Vagina (tissue), 2 donors: ENCODE measurements at regions not wholly inside any gene's neighbourhood (a gene's known extent, or its start where the extent isn't known, plus 50 kb on each side); places are given as distances from the start of the nearest gene placed in this dataset.

Experiments
- CTCF ChIP-seq, 3 experiments: fragments of 450-650 bp in 2 of 3; fragments of 200-600 bp in 1 of 3; sonication (generic) in 1 of 3; IDR thresholded peaks; one replicate each; pipeline ENCODE4 v1.5.1; 2017 to 2019; ENCODE audit warnings: antibody characterized with exemption in 3 of 3, mild to moderate bottlenecking in 2 of 3, moderate library complexity in 2 of 3
- POLR2A ChIP-seq, 2 donors: fragments of 450-650 bp; IDR thresholded peaks; one replicate each; pipeline ENCODE4 v1.6.1; 2017; ENCODE audit warnings: antibody characterized with exemption in 2 of 2, mild to moderate bottlenecking in 2 of 2, moderate library complexity in 2 of 2
- POLR2AphosphoS5 ChIP-seq, 2 donors: sonication (generic); formaldehyde crosslinking; IDR thresholded peaks; one replicate each; pipeline ENCODE4 v1.9.0; 2017; ENCODE audit warnings: antibody characterized with exemption in 2 of 2, mild to moderate bottlenecking in 2 of 2, low read depth in 1 of 2; ENCODE audit not compliant: insufficient read depth in 1 of 2

- TF ChIP-seq CTCF (IDR thresholded peaks at IDR 0.05): no peak
- no peak for TF ChIP-seq POLR2A (IDR thresholded peaks at IDR 0.05)
- no peak for TF ChIP-seq POLR2AphosphoS5 (IDR thresholded peaks at IDR 0.05; ENCODE audit: insufficient read depth in 1 of 2, low read depth in 1 of 2)
Measured at GRCh38 chr1:189432753-189433152, 1044.9 kb downstream of the BRINP3 start.
